Breast epithelium (tissue), 3 donors: ENCODE measurements at regions not wholly inside any gene's neighbourhood (a gene's known extent, or its start where the extent isn't known, plus 50 kb on each side); places are given as distances from the start of the nearest gene placed in this dataset.

Source experiments
- POLR2A ChIP-seq: fragments of 450-650 bp; IDR thresholded peaks from one replicate; pipeline ENCODE4 v1.6.1; 2016; ENCODE audit warnings: antibody characterized with exemption, mild to moderate bottlenecking, moderate library complexity
- POLR2AphosphoS5 ChIP-seq, 3 donors: sonication (generic); formaldehyde crosslinking; IDR thresholded peaks; one replicate each; pipeline ENCODE4 v1.6.1; 2017; ENCODE audit warnings: antibody characterized with exemption in 3 of 3
- TF ChIP-seq, protein P1 (sequence below), 3 donors: fragments of 450-650 bp; IDR thresholded peaks; one replicate each; pipeline ENCODE4 v1.5.1; 2016 to 2017; ENCODE audit warnings: antibody characterized with exemption in 3 of 3, mild to moderate bottlenecking in 3 of 3, moderate library complexity in 3 of 3

- TF ChIP-seq, protein P1, sequence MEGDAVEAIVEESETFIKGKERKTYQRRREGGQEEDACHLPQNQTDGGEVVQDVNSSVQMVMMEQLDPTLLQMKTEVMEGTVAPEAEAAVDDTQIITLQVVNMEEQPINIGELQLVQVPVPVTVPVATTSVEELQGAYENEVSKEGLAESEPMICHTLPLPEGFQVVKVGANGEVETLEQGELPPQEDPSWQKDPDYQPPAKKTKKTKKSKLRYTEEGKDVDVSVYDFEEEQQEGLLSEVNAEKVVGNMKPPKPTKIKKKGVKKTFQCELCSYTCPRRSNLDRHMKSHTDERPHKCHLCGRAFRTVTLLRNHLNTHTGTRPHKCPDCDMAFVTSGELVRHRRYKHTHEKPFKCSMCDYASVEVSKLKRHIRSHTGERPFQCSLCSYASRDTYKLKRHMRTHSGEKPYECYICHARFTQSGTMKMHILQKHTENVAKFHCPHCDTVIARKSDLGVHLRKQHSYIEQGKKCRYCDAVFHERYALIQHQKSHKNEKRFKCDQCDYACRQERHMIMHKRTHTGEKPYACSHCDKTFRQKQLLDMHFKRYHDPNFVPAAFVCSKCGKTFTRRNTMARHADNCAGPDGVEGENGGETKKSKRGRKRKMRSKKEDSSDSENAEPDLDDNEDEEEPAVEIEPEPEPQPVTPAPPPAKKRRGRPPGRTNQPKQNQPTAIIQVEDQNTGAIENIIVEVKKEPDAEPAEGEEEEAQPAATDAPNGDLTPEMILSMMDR (IDR thresholded peaks at IDR 0.05), result no peak
- TF ChIP-seq POLR2AphosphoS5 (IDR thresholded peaks at IDR 0.05), result no peak
- no peak for TF ChIP-seq POLR2A
These were observed 1584.8 kb upstream of the ACO1 start for GRCh38 chr9:30799527-30800101.
